Astrocyte of the spinal cord (primary cell): ENCODE measurements at regions not wholly inside any gene's neighbourhood (a gene's known extent, or its start where the extent isn't known, plus 50 kb on each side); places are given as distances from the start of the nearest gene placed in this dataset.

Experiments
- DNase-seq: peaks from one replicate; pipeline ENCODE4 v3.0.0; 2011; ENCODE audit warnings: low read depth, low spot score
- H3K4me3 ChIP-seq: 2 replicates; pipeline ENCODE4 v1.5.1; 2011; ENCODE audit warnings: low read depth, mild to moderate bottlenecking, low read length, moderate library complexity
- in situ Hi-C: cut with HindIII; loops from 2 replicates; pipeline ENCODE4 v1.10.0; 2017; ENCODE audit warnings: low sequenced_read_pairs
- TF ChIP-seq, protein P1 (sequence below): IDR thresholded peaks from 2 replicates; pipeline ENCODE4 v1.5.1; 2012; ENCODE audit warnings: low read depth, mild to moderate bottlenecking, low read length, inconsistent platforms

DNA sequence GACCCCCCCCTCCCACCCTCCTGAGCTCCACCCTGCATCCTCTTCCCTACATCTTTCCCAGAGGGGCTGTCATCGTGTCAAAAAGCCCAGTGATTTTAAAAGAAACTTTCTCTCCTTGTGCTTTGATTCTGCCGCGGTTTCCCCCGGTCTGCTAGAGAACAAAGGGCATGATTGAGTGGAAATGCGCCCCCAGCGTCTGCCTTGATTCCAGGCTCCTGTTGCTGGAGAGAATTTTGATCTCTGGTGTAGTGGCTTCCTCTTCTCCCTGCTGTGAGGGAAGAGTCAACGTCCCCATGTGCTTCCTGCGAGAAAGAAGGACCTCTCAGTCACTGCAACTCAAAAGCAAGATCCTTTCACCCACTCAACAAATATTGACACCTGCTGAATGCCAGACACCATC is 61.9 kb upstream of the RAPGEF1 start:
- DNase-seq: no peak
- in situ Hi-C loops: no loop called here
- no peak overlapping the region for H3K4me3 ChIP-seq
- TF ChIP-seq, protein P1, sequence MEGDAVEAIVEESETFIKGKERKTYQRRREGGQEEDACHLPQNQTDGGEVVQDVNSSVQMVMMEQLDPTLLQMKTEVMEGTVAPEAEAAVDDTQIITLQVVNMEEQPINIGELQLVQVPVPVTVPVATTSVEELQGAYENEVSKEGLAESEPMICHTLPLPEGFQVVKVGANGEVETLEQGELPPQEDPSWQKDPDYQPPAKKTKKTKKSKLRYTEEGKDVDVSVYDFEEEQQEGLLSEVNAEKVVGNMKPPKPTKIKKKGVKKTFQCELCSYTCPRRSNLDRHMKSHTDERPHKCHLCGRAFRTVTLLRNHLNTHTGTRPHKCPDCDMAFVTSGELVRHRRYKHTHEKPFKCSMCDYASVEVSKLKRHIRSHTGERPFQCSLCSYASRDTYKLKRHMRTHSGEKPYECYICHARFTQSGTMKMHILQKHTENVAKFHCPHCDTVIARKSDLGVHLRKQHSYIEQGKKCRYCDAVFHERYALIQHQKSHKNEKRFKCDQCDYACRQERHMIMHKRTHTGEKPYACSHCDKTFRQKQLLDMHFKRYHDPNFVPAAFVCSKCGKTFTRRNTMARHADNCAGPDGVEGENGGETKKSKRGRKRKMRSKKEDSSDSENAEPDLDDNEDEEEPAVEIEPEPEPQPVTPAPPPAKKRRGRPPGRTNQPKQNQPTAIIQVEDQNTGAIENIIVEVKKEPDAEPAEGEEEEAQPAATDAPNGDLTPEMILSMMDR: no peak

DNA sequence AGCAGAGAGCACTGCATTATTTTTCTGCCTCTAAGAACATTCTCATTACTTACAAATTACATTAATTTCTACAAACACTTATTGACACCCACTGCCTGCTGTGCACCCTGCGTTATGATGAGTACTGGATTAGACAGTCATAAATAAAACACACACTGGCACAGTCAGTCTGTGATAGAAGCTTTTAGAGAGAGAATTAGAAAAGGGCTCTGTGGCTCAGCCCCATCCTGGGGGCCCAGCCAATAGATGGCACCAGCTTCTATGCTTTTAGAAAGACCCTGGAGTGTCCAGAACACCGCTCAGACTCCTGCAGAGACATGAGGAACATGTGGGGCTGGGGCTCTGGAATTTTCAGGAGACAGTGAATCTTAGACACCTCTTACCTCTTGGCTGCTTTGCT is 61.0 kb upstream of the RAPGEF1 start:
- TF ChIP-seq, protein P1: no peak
- in situ Hi-C loops: no loop called here
- DNase-seq: no peak
- no peak overlapping the region for H3K4me3 ChIP-seq

DNA sequence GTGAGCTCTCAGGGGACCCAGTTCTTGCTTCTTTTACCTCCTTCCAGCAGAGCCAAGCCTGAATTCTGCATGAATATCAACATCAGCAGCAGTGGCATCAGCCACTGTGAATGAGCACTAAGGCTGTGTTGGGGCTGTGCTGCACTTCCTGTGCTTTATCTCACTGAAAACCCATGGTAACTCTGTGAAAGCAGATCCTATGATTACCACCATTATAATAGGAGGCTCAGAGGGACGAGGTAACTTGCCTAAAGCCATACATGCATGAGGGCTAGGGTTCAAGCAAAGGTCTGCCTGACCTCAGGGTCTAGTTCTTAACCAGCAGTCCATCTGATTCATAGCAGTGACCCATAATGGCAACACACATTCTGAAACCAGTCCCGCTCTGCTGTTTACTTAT is 60.5 kb upstream of the RAPGEF1 start:
- TF ChIP-seq, protein P1: no peak
- no peak overlapping the region for H3K4me3 ChIP-seq
- in situ Hi-C loops: no loop called here
- DNase-seq: no peak

DNA sequence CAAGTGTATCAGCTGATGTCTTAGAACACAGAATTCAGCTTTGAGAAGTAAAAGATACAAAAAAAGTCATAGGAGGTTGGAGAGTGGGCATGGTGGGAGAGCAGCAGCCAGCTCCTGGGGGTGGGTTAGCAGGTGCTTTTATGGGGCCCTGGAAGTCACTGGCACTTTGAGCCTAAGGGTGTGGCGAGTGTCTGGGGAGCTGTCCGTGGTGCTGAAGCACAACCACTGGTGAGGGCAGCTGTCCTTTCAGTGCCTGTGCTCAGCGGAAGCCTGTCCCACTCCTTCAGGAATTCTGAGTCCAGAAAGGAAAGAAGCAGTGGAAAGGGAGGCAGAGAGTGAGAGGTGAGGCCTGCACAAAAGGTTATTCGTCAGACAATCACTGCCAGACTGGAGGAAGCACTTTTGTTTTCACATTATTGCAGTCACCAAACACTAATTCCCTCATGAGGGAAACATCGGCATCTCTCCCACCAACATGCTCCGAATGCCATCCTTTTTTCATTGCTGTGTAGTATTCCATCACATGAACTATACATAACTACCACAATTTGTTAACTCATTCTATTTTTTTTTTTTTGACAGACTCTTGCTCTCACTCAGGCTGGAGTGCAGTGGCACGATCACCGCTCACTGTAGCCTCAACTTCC is 59.4 kb upstream of the RAPGEF1 start:
- in situ Hi-C loops: loop anchor here (10.0 kb wide), 1 partner anchor 76 kb away; no protein-coding TSS in a partner anchor
- H3K4me3 ChIP-seq: no peak overlapping the region
- DNase-seq: peak; percentile 16
- TF ChIP-seq, protein P1: no peak

DNA sequence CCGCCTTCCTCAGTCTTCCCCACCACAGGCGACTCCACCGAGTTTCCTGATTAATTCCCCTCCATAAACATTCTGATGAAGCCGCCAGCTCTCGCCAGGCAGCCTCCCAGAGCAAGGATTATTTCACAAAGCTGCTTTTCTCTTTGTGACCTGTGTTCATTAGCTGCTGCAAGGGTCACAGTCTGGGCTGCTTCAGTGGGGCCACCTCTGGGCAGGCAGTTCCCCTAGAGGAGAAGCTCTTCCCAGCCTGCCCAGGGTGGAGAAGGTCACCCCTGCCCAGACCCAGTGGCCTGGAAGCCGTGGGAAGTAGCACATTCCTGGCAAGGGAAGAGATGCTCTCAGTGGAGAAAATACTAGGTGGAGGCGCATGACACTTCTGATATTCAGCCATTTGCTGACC is 58.4 kb upstream of the RAPGEF1 start:
- DNase-seq: no peak
- TF ChIP-seq, protein P1: no peak
- in situ Hi-C loops: loop anchor here (10.0 kb wide), 1 partner anchor 77 kb away; no protein-coding TSS in a partner anchor
- H3K4me3 ChIP-seq: no peak overlapping the region

DNA sequence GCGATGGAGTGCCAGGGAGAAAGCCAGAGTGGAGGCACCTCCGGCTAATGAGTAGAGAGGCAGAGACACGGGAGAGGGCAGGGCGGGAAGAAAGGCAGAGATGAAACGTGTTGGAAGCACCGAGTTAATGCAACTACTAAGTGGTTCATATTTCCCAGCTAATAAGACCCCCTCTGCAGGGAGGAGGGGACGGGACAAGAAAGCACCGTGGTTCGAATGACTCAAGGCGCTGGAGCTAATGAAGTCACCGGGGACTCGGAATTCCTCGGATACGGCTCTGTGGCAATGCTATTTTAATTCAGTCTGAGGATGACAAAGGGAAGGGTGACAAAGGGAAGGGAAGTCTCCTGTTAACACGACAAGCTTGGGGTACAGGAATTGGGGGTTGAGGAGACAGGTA is 54.5 kb upstream of the RAPGEF1 start:
- DNase-seq: no peak
- in situ Hi-C loops: loop anchor here (10.0 kb wide), 1 partner anchor 80 kb away; no protein-coding TSS in a partner anchor
- TF ChIP-seq, protein P1: no peak
- no peak overlapping the region for H3K4me3 ChIP-seq
